ENCODE measurements at regions not wholly inside any gene's neighbourhood (a gene's known extent, or its start where the extent isn't known, plus 50 kb on each side); places are given as distances from the start of the nearest gene placed in this dataset.
"Not testable (repeated sequence)": the region's sequence is repeated elsewhere in the genome, so short reads cannot be mapped to it uniquely, and the experiment has no call there.

DNA sequence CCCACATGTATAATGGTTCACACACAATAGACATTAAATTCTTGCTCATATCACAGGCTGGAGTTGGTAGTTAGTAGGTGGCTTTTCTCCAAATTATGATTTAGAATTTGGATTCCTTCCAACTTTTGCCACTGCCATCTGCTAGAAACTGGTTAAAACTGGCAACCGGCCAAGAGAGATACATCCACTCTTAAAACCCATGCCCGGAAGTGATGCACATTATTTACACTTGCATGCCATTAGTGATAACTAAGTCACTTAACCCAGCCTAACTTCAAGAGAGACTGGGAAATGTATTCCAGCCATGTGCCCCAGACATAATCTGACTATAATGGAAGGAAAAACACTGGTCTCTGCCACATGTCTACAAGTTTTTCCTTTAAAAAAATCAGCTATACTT, 395.7 kb upstream of the SEMA6A start:
- FAIRE-seq = no peak
- DNase-seq (ENCODE audit: insufficient read length, low spot score) = no peak

DNA sequence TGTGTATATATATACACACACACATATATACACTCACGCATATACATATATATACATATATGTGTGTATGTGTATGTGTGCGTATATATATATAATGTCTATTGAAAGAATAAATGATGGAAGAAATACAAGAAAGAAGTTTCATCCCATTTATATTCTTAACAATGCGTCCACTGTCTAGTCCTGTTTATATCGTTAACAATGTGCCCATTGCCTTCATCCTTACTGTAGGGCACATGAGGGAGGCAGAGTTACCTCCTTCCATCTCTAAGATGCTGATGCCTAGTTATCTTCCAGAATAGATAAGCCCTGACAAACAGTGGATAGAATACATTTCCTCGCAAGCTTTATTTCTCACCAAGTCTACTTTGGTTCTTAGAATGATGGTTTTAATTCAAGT, 389.8 kb upstream of the SEMA6A start:
- FAIRE-seq (no peak), DNase-seq (ENCODE audit: insufficient read length, low spot score) (no peak)

- no peak for FAIRE-seq
- DNase-seq (ENCODE audit: insufficient read length, low spot score) = no peak
These were observed 386.4 kb upstream of the SEMA6A start for GRCh38 chr5:116961021-116961420.

- no peak for FAIRE-seq
- DNase-seq (ENCODE audit: insufficient read length, low spot score) = no peak
These were observed 385.2 kb upstream of the SEMA6A start for GRCh38 chr5:116959843-116960242.

DNA sequence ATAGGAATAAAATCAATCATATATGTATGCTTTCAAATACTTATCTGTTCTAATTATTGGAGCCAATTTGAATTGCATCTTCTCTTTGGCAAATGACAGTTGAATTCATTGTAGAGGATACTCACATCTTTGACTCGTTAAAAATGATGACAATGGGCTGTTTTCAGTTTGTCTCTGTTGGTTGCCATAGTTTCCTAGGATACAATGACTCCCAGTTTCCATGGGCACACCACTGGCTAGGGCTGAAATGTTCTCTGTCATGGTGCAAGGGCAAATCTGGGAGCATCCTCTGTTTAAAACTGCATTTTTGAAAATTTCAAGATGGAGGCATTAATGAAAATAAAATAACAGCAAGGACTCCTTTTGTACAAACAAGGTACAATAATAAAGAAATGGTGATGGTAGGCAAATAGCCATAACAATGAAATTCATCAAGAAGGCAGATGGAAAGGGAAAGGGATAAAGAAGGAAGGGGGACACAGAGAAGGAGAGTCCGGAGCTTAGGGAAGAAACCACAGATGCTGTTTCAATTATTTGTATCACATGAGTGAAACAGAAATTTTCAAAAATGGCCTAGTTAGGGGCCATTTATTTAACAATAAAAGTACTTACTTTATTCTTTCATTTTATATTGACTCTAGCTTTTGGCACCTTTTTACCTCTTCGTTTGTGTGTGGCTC, 378.8 kb upstream of the SEMA6A start:
- FAIRE-seq (no peak), DNase-seq (ENCODE audit: insufficient read length, low spot score) (no peak)

DNA sequence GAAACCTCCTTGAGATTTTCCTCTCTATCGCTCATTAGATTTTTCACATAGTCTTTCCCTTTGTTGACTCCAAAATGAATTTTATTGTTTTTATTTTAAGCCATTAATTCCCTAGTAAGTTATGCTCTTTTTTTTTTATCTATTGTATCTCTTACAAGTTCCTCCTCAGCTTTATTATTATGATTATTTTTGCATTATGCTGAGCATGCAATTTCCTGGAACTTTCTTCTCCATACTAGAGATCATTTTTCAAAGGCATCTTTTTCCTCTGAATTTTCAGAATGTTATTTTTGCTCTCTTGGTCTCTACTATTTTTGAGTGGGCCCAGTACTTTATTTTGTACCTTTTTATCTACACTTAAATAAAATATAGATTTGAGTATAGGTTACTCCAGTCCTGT, 376.6 kb upstream of the SEMA6A start:
- FAIRE-seq = no peak

DNA sequence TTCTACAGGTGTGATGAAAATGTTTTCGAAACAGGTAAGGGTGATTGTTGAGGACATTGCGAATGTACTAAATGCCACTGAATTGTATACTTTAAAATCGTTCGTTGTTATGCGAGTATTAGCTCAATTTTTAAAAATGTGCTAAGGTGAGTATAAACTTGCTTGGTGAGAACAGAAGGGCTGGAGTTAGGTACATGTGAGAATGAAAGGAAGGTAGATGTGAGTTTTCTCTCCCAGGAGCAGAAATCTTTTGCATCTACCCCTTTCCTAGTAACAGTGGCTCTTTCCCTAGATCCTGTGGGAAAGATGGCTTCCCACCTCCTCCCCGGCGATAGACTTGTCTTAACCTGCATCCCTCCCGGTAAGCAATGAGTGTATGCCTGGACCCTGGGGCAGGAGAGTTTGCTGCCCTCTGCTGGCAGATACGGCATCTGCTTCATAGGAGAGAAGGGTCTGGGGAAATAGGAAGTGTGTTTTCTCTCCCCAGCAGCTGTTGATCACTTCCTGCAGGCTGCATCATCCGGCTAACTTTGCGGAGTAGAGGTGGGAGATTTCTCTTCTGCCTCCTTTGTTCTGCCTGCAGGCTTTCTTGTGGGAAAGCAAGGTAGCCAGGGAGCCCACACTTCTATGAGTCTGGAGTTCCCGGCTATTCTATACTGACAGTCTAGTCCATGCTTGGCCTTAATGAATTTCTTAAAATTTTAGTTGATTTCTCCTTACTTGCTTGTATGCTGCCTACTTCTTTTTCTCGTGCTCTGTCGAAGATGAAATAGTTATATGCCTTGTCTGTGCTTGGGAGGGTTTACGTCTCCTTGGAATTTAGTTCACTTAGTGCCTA, 373.3 kb upstream of the SEMA6A start:
- no peak for FAIRE-seq
- peak; percentile 56 for DNase-seq (ENCODE audit: insufficient read length, low spot score)

More for the DNA sequence above, 376.6 kb upstream of the SEMA6A start:
- no peak for DNase-seq (ENCODE audit: insufficient read length, low spot score)

GRCh38 chr5:116945613-116946382, 371.2 kb upstream of the SEMA6A start:
- not testable (repeated sequence) for DNase-seq (ENCODE audit: insufficient read length, low spot score); FAIRE-seq

DNA sequence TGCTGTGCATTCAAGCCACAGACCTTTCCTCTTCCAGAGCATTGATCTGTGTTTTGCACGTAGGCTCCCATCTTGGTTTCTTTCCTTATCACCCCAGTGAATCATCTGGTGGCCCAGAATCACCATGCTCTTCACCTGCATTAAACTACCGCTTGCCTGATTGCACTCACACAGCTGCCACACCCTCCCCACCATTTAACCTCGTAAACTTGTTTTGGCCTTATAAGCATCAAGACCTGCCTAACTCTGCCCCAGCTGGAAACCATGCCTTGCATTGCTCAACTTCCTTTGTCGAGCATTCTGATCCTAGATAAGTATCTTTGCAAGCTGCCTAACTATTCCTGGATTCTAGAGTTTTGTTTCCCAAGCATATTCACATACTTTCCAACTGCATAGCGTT, 369.6 kb upstream of the SEMA6A start:
- DNase-seq (ENCODE audit: insufficient read length, low spot score) = peak; percentile 5
- FAIRE-seq = peak; percentile 23

DNA sequence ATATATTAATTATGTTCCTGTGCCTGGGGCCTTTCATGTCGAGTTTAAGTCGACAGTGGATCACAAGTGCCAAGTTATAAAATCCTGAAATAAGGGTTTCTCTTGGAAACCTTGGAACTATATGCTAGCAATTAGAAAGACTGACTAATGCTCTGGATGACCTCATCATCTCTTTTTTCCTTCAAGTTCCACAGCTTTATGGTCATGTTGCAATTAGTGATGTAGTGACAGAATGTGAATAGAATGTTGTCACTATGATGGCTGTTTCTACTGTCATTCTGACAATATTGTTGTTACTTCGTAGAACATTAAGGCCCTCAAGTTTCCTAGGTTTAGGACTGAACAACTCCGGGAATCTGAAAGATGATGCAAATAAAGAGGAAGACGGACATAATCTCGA, 368.0 kb upstream of the SEMA6A start:
- FAIRE-seq (no peak), DNase-seq (ENCODE audit: insufficient read length, low spot score) (no peak)

DNA sequence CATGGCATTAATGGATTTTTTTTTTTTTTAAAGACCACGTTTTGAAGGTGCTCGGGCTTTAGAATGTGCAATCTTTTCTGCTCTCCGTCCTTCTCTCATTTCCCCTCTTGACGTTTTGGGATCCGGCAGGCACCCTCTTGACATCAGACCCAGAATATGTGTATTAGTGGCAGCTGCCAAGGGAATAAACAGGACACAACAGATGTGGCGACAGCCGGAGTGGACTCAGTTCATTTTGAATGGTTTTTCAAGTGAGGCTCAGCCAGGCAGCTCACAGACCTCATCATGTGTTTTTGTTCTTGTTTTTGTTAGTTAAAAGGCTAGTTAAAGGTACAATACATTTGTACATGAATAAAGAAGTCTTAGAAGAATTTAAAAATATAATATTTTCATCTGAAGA, 365.0 kb upstream of the SEMA6A start:
- FAIRE-seq (no peak), DNase-seq (ENCODE audit: insufficient read length, low spot score) (no peak)

DNA sequence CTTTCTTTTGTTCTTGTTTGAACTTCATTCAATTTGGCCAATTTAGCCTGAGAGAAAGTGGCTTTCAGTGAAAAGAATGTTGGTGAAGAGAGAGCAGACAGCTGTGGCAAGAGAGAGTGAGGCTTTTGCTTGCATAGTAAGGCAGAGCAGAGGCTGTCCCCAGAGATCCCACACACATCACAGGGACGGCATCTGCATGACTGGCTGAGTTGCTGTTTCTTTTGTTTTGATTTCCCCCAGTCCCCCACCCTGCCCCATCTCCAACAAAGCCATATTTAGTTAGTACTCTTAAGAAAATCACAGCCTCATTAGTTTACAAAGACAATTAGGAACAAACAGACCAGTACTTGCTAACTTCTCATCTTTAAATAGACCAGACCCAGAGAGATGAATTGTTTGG, 363.9 kb upstream of the SEMA6A start:
- no peak for DNase-seq (ENCODE audit: insufficient read length, low spot score)
- FAIRE-seq = no peak

- FAIRE-seq = no peak
- DNase-seq (ENCODE audit: insufficient read length, low spot score) = no peak
These were observed 361.0 kb upstream of the SEMA6A start for GRCh38 chr5:116935561-116936162.

GRCh38 chr5:116930616-116931015, 356.0 kb upstream of the SEMA6A start:
- no peak for FAIRE-seq
- DNase-seq (ENCODE audit: insufficient read length, low spot score) = no peak

GRCh38 chr5:116923344-116923743, 348.7 kb upstream of the SEMA6A start:
- FAIRE-seq = no peak
- no peak for DNase-seq (ENCODE audit: insufficient read length, low spot score)

DNA sequence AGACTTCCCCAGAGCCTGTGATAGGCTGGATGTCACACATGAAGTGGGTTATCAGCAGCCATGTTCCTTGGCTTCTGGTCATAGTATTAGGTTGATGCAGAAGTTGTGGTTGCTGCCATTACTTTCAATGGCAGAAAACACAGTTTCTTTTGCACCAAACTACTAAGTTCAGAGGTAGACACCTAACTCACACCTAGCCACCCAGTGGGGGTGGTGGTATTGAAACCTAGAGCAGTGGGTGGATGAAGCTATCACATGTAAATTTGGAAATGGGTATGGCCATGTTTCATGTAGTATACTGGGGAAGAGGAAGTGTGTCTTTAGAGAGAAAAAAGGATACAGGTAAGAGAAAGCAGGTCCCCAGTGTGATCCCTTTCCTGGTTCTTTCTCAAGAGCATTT, 347.9 kb upstream of the SEMA6A start:
- no peak for DNase-seq (ENCODE audit: insufficient read length, low spot score)
- no peak for FAIRE-seq

- DNase-seq (ENCODE audit: insufficient read length, low spot score) (no peak), FAIRE-seq (no peak)
These were observed 340.4 kb upstream of the SEMA6A start for GRCh38 chr5:116914869-116915504.

- DNase-seq (ENCODE audit: insufficient read length, low spot score) (no peak), FAIRE-seq (no peak)
These were observed 337.6 kb upstream of the SEMA6A start for GRCh38 chr5:116912221-116912620.

DNA sequence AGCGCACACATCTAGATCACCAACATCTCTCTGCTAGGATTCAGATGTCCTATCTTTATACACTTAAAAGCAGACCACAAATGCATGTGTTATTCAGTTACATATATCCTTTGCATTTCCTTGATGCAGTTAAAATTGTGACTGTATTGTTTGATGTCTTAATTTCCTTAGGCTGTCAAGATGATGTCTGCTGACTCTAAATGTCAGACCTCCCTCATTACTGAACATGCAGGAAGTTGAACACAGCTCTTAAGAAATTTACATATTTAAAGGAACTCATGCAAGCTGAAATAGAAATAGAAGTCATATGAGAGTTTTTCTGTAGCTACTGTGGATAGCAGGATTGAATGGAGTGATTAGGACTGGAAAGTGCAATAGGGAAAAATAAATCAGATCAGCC, 336.5 kb upstream of the SEMA6A start:
- no peak for DNase-seq (ENCODE audit: insufficient read length, low spot score)

DNA sequence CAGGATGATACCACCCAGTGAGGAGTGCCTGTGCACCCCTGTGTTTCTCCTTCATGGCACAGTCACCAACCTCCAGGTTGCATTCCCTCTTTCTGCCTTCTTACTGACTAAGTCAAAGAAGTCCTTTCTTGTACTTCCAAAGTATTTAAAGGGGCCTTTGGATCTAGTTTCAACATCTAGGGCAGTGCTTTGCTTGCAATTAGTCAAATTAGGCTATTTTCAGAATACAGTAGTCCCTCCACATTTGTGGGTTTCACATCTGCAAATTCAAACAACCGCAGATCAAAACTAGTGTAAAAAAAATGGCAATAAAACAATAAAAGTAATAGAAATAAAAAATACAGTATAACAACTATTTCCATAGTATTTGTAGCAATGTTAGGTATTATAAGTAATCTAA, 333.9 kb upstream of the SEMA6A start:
- DNase-seq (ENCODE audit: insufficient read length, low spot score) = no peak
- no peak for FAIRE-seq

More for the DNA sequence above, 336.5 kb upstream of the SEMA6A start:
- no peak for FAIRE-seq

GRCh38 chr5:116905885-116906284, 331.3 kb upstream of the SEMA6A start:
- FAIRE-seq = no peak

More at GRCh38 chr5:116905885-116906284, 331.3 kb upstream of the SEMA6A start:
- no peak for DNase-seq (ENCODE audit: insufficient read length, low spot score)

All from HTR-8/SVneo (cell line).